Loucy (cell line): ENCODE measurements at regions not wholly inside any gene's neighbourhood (a gene's known extent, or its start where the extent isn't known, plus 50 kb on each side); places are given as distances from the start of the nearest gene placed in this dataset.

ENCODE experiments used
- CTCF ChIP-seq: fragments of 200-600 bp; sonication (generic); conservative IDR thresholded peaks from 2 replicates; pipeline ENCODE4 v1.5.1; 2014; ENCODE audit warnings: mild to moderate bottlenecking, antibody characterized with exemption, low read length
- EZH2phosphoT487 ChIP-seq: fragments of 200-600 bp; IDR thresholded peaks from 2 replicates; pipeline ENCODE4 v1.6.1; 2018; ENCODE audit warnings: antibody characterized with exemption, mild to moderate bottlenecking, moderate library complexity, borderline replicate concordance

DNA sequence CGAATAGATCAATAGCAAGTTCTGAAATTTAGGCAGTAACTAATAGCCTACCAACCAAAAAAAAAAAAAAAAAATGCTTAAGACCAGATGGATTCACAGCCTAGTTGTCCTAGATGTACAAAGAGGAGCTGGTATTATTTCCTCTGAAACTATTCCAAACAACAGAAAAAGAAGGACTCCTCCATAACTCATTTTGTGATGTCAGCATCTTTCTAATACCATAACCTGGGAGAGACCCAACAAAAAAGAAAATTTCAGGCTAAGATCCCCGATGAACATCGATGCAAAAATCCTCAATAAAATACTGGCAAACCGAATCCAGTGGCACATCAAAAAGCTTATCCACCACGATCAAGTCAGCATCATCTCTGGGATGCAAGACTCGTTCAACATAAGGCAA, 1557.9 kb downstream of the C4orf33 start:
- TF ChIP-seq EZH2phosphoT487 (no peak), CTCF (no peak)
